HL-60 (cell line): ENCODE measurements at regions not wholly inside any gene's neighbourhood (a gene's known extent, or its start where the extent isn't known, plus 50 kb on each side); places are given as distances from the start of the nearest gene placed in this dataset.

Experiments used
- CTCF ChIP-seq: IDR thresholded peaks from one replicate; pipeline ENCODE4 v1.5.1; 2011; ENCODE audit warnings: low read length, control low read depth, inconsistent platforms; ENCODE audit not compliant: insufficient read depth
- GABPA ChIP-seq: IDR thresholded peaks from 2 replicates; pipeline ENCODE4 v1.6.1; 2012; ENCODE audit warnings: low read depth
- POLR2AphosphoS5 ChIP-seq: IDR thresholded peaks from 2 replicates; pipeline ENCODE4 v1.6.1; 2012; ENCODE audit warnings: low read depth
- REST ChIP-seq: IDR thresholded peaks from 2 replicates; pipeline ENCODE4 v1.6.1; 2012; ENCODE audit warnings: low read depth; ENCODE audit not compliant: insufficient replicate concordance

- TF ChIP-seq CTCF (no peak), POLR2AphosphoS5 (no peak), GABPA (no peak), REST (no peak)
Measured at GRCh38 chr1:191582169-191582568, 576.1 kb upstream of the RGS18 start.
